ENCODE measurements at regions not wholly inside any gene's neighbourhood (a gene's known extent, or its start where the extent isn't known, plus 50 kb on each side); places are given as distances from the start of the nearest gene placed in this dataset.

GRCh38 chr6:90894285-90895130, 307.6 kb upstream of the MAP3K7 start:
- CTCF ChIA-PET = no interaction called here
- POLR2A ChIA-PET = no interaction called here
- WGBS (ENCODE audit: insufficient coverage) = 54% methylated on average over 3 of the region's 9 CpGs
- H3K27me3 ChIP-seq (replicated peaks in 2 of 5; ENCODE audit: control insufficient read depth in 4 of 5, insufficient read depth in 5 of 5, low read length in 4 of 5) = no peaks in the 10 kb centered on the region
- no peaks in the 10 kb centered on the region for H3K36me3 ChIP-seq (ENCODE audit: control insufficient read depth in 4 of 4, insufficient read depth in 4 of 4, low read length in 3 of 4)
- peaks cover 0 to 19% (median 12%) of the 10 kb centered on the region in 4 experiments for H3K4me1 ChIP-seq (ENCODE audit: control extremely low read depth in 1 of 4, control insufficient read depth in 4 of 4, insufficient read depth in 4 of 4, low read length in 3 of 4)
- H3K27ac ChIP-seq (ENCODE audit: insufficient read depth in 1 of 2, low read depth in 1 of 2, low read length in 2 of 2, poor library complexity in 1 of 2, severe bottlenecking in 2 of 2) = no peak overlapping the region
- no peak overlapping the region for H3K4me3 ChIP-seq (ENCODE audit: control insufficient read depth in 1 of 7, extremely low read depth in 1 of 7, insufficient read depth in 4 of 7, low read depth in 2 of 7, low read length in 6 of 7)
- no peaks in the 10 kb centered on the region for H3K9me3 ChIP-seq (ENCODE audit: control extremely low read depth in 1 of 5, control insufficient read depth in 4 of 5, insufficient read depth in 2 of 5, low read depth in 1 of 5, low read length in 4 of 5)
- DNase-seq = no peak

- H3K36me3 ChIP-seq (ENCODE audit: control insufficient read depth in 4 of 4, insufficient read depth in 4 of 4, low read length in 3 of 4) = no peaks in the 10 kb centered on the region
- peaks cover 0 to 19% (median 12%) of the 10 kb centered on the region in 4 experiments for H3K4me1 ChIP-seq (ENCODE audit: control extremely low read depth in 1 of 4, control insufficient read depth in 4 of 4, insufficient read depth in 4 of 4, low read length in 3 of 4)
- no peak overlapping the region for H3K27ac ChIP-seq (ENCODE audit: insufficient read depth in 1 of 2, low read depth in 1 of 2, low read length in 2 of 2, poor library complexity in 1 of 2, severe bottlenecking in 2 of 2)
- POLR2A ChIA-PET = no interaction called here
- DNase-seq = peak; percentile 30 to 84 (median 76)
- no peak overlapping the region for H3K4me3 ChIP-seq (ENCODE audit: control insufficient read depth in 1 of 7, extremely low read depth in 1 of 7, insufficient read depth in 4 of 7, low read depth in 2 of 7, low read length in 6 of 7)
- H3K27me3 ChIP-seq (replicated peaks in 2 of 5; ENCODE audit: control insufficient read depth in 4 of 5, insufficient read depth in 5 of 5, low read length in 4 of 5) = no peaks in the 10 kb centered on the region
- WGBS (ENCODE audit: insufficient coverage) = 0% methylated on average over 2 of the region's 4 CpGs
- CTCF ChIA-PET = no interaction called here
- H3K9me3 ChIP-seq (ENCODE audit: control extremely low read depth in 1 of 5, control insufficient read depth in 4 of 5, insufficient read depth in 2 of 5, low read depth in 1 of 5, low read length in 4 of 5) = no peaks in the 10 kb centered on the region
These were observed 306.5 kb upstream of the MAP3K7 start for GRCh38 chr6:90893400-90893799.

- no peaks in the 10 kb centered on the region for H3K27me3 ChIP-seq (replicated peaks in 2 of 5; ENCODE audit: control insufficient read depth in 4 of 5, insufficient read depth in 5 of 5, low read length in 4 of 5)
- no peaks in the 10 kb centered on the region for H3K9me3 ChIP-seq (ENCODE audit: control extremely low read depth in 1 of 5, control insufficient read depth in 4 of 5, insufficient read depth in 2 of 5, low read depth in 1 of 5, low read length in 4 of 5)
- H3K4me1 ChIP-seq (ENCODE audit: control extremely low read depth in 1 of 4, control insufficient read depth in 4 of 4, insufficient read depth in 4 of 4, low read length in 3 of 4) = peaks cover 0 to 19% (median 12%) of the 10 kb centered on the region in 4 experiments
- CTCF ChIA-PET = interaction anchor here (1.2 kb wide), 1 partner anchor 32 kb away, joined by 3 read pairs; no protein-coding TSS in a partner anchor
- no peak overlapping the region for H3K27ac ChIP-seq (ENCODE audit: insufficient read depth in 1 of 2, low read depth in 1 of 2, low read length in 2 of 2, poor library complexity in 1 of 2, severe bottlenecking in 2 of 2)
- H3K4me3 ChIP-seq (ENCODE audit: control insufficient read depth in 1 of 7, extremely low read depth in 1 of 7, insufficient read depth in 4 of 7, low read depth in 2 of 7, low read length in 6 of 7) = no peak overlapping the region
- peak in 1 of 3 donors; percentile 23 for DNase-seq
- no peaks in the 10 kb centered on the region for H3K36me3 ChIP-seq (ENCODE audit: control insufficient read depth in 4 of 4, insufficient read depth in 4 of 4, low read length in 3 of 4)
- POLR2A ChIA-PET = no interaction called here
- WGBS (ENCODE audit: insufficient coverage) = no CpG with 5 or more reads among the region's 3 CpGs
These were observed 305.4 kb upstream of the MAP3K7 start for GRCh38 chr6:90892271-90892670.

- no peak for DNase-seq
- 91% methylated on average over 2 of the region's 5 CpGs for WGBS (ENCODE audit: insufficient coverage)
- Histone ChIP-seq H3K36me3 (ENCODE audit: control insufficient read depth in 4 of 4, insufficient read depth in 4 of 4, low read length in 3 of 4) (no peaks in the 10 kb centered on the region), H3K27ac (ENCODE audit: insufficient read depth in 1 of 2, low read depth in 1 of 2, low read length in 2 of 2, poor library complexity in 1 of 2, severe bottlenecking in 2 of 2) (no peak overlapping the region), H3K4me1 (ENCODE audit: control extremely low read depth in 1 of 4, control insufficient read depth in 4 of 4, insufficient read depth in 4 of 4, low read length in 3 of 4) (peaks cover 0 to 19% (median 12%) of the 10 kb centered on the region in 4 experiments), H3K9me3 (ENCODE audit: control extremely low read depth in 1 of 5, control insufficient read depth in 4 of 5, insufficient read depth in 2 of 5, low read depth in 1 of 5, low read length in 4 of 5) (no peaks in the 10 kb centered on the region), H3K27me3 (replicated peaks in 2 of 5; ENCODE audit: control insufficient read depth in 4 of 5, insufficient read depth in 5 of 5, low read length in 4 of 5) (no peaks in the 10 kb centered on the region), H3K4me3 (ENCODE audit: control insufficient read depth in 1 of 7, extremely low read depth in 1 of 7, insufficient read depth in 4 of 7, low read depth in 2 of 7, low read length in 6 of 7) (no peak overlapping the region)
- ChIA-PET POLR2A (no interaction called here), CTCF (no interaction called here)
These were observed 304.5 kb upstream of the MAP3K7 start for GRCh38 chr6:90891355-90891754.

GRCh38 chr6:90890683-90891330, 303.9 kb upstream of the MAP3K7 start:
- Histone ChIP-seq H3K4me1 (ENCODE audit: control extremely low read depth in 1 of 4, control insufficient read depth in 4 of 4, insufficient read depth in 4 of 4, low read length in 3 of 4) (peaks cover 0 to 17% (median 11%) of the 10 kb centered on the region in 4 experiments), H3K9me3 (ENCODE audit: control extremely low read depth in 1 of 5, control insufficient read depth in 4 of 5, insufficient read depth in 2 of 5, low read depth in 1 of 5, low read length in 4 of 5) (no peaks in the 10 kb centered on the region), H3K36me3 (ENCODE audit: control insufficient read depth in 4 of 4, insufficient read depth in 4 of 4, low read length in 3 of 4) (no peaks in the 10 kb centered on the region), H3K27ac (ENCODE audit: insufficient read depth in 1 of 2, low read depth in 1 of 2, low read length in 2 of 2, poor library complexity in 1 of 2, severe bottlenecking in 2 of 2) (no peak overlapping the region), H3K27me3 (replicated peaks in 2 of 5; ENCODE audit: control insufficient read depth in 4 of 5, insufficient read depth in 5 of 5, low read length in 4 of 5) (no peaks in the 10 kb centered on the region), H3K4me3 (ENCODE audit: control insufficient read depth in 1 of 7, extremely low read depth in 1 of 7, insufficient read depth in 4 of 7, low read depth in 2 of 7, low read length in 6 of 7) (no peak overlapping the region)
- CTCF ChIA-PET = interaction anchor here (0.6 to 0.7 kb wide), 2 partner anchors 9 to 1534 kb away, joined by 3 to 4 read pairs; no protein-coding TSS in a partner anchor
- WGBS (ENCODE audit: insufficient coverage) = 87% methylated on average over 5 of the region's 8 CpGs
- DNase-seq = no peak
- POLR2A ChIA-PET = no interaction called here

- POLR2A ChIA-PET = no interaction called here
- Histone ChIP-seq H3K27ac (ENCODE audit: insufficient read depth in 1 of 2, low read depth in 1 of 2, low read length in 2 of 2, poor library complexity in 1 of 2, severe bottlenecking in 2 of 2) (no peak overlapping the region), H3K4me3 (ENCODE audit: control insufficient read depth in 1 of 7, extremely low read depth in 1 of 7, insufficient read depth in 4 of 7, low read depth in 2 of 7, low read length in 6 of 7) (no peak overlapping the region), H3K4me1 (ENCODE audit: control extremely low read depth in 1 of 4, control insufficient read depth in 4 of 4, insufficient read depth in 4 of 4, low read length in 3 of 4) (peaks cover 0 to 3% (median 0%) of the 10 kb centered on the region in 4 experiments), H3K36me3 (ENCODE audit: control insufficient read depth in 4 of 4, insufficient read depth in 4 of 4, low read length in 3 of 4) (no peaks in the 10 kb centered on the region), H3K27me3 (replicated peaks in 2 of 5; ENCODE audit: control insufficient read depth in 4 of 5, insufficient read depth in 5 of 5, low read length in 4 of 5) (no peaks in the 10 kb centered on the region), H3K9me3 (ENCODE audit: control extremely low read depth in 1 of 5, control insufficient read depth in 4 of 5, insufficient read depth in 2 of 5, low read depth in 1 of 5, low read length in 4 of 5) (no peaks in the 10 kb centered on the region)
- CTCF ChIA-PET = interaction anchor here (0.6 kb wide), 1 partner anchor 709 kb away, joined by 3 read pairs; no protein-coding TSS in a partner anchor
- DNase-seq = no peak
These were observed 300.9 kb upstream of the MAP3K7 start for GRCh38 chr6:90887764-90888163.

GRCh38 chr6:90885611-90886056, 298.8 kb upstream of the MAP3K7 start:
- DNase-seq = no peak
- ChIA-PET CTCF (interaction anchor here (1.2 kb wide), 1 partner anchor 48 kb away, joined by 3 read pairs; no protein-coding TSS in a partner anchor), POLR2A (no interaction called here)
- WGBS (ENCODE audit: insufficient coverage) = 89% methylated on average over 8 of the region's 10 CpGs
- no peak overlapping the region for H3K4me3 ChIP-seq (ENCODE audit: control insufficient read depth in 1 of 7, extremely low read depth in 1 of 7, insufficient read depth in 4 of 7, low read depth in 2 of 7, low read length in 6 of 7)
- no peaks in the 10 kb centered on the region for H3K36me3 ChIP-seq (ENCODE audit: control insufficient read depth in 4 of 4, insufficient read depth in 4 of 4, low read length in 3 of 4)
- H3K9me3 ChIP-seq (ENCODE audit: control extremely low read depth in 1 of 5, control insufficient read depth in 4 of 5, insufficient read depth in 2 of 5, low read depth in 1 of 5, low read length in 4 of 5) = no peaks in the 10 kb centered on the region
- H3K27ac ChIP-seq (ENCODE audit: insufficient read depth in 1 of 2, low read depth in 1 of 2, low read length in 2 of 2, poor library complexity in 1 of 2, severe bottlenecking in 2 of 2) = no peak overlapping the region
- H3K27me3 ChIP-seq (replicated peaks in 2 of 5; ENCODE audit: control insufficient read depth in 4 of 5, insufficient read depth in 5 of 5, low read length in 4 of 5) = no peaks in the 10 kb centered on the region
- peaks cover 0 to 3% (median 0%) of the 10 kb centered on the region in 4 experiments for H3K4me1 ChIP-seq (ENCODE audit: control extremely low read depth in 1 of 4, control insufficient read depth in 4 of 4, insufficient read depth in 4 of 4, low read length in 3 of 4)

Measured in common myeloid progenitor, CD34-positive (primary cell).